ENCODE measurements at regions not wholly inside any gene's neighbourhood (a gene's known extent, or its start where the extent isn't known, plus 50 kb on each side); places are given as distances from the start of the nearest gene placed in this dataset.

DNA sequence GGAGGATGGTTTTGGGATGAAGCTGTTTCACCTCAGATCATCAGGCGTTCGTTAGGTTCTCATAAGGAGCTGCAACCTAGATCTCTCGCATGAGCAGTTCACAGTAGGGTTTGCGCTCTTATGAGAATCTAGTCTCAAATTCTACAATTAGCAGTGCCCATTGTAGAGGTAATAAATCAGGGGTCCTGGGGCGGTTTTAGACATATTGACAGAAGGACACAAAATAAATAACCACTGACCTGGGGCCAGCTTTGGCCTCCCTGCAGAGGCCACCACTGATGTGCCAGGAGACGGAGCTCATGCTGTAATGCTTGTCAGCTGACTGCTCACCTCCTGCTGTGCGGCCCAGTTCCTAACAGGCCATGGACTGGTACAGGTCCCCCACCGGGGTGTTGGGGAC is 67.6 kb upstream of the SPATA31D4 start:
- TF ChIP-seq ZNF217 (IDR thresholded peaks at IDR 0.05) (no peak), CHD2 (IDR thresholded peaks at IDR 0.05; ENCODE audit: borderline replicate concordance, low read depth, low read length) (no peak)
- TF ChIP-seq, protein P1, sequence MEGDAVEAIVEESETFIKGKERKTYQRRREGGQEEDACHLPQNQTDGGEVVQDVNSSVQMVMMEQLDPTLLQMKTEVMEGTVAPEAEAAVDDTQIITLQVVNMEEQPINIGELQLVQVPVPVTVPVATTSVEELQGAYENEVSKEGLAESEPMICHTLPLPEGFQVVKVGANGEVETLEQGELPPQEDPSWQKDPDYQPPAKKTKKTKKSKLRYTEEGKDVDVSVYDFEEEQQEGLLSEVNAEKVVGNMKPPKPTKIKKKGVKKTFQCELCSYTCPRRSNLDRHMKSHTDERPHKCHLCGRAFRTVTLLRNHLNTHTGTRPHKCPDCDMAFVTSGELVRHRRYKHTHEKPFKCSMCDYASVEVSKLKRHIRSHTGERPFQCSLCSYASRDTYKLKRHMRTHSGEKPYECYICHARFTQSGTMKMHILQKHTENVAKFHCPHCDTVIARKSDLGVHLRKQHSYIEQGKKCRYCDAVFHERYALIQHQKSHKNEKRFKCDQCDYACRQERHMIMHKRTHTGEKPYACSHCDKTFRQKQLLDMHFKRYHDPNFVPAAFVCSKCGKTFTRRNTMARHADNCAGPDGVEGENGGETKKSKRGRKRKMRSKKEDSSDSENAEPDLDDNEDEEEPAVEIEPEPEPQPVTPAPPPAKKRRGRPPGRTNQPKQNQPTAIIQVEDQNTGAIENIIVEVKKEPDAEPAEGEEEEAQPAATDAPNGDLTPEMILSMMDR (IDR thresholded peaks at IDR 0.05 in 2 of 3, conservative IDR thresholded peaks at IDR 0.05 in 1 of 3; ENCODE audit: control insufficient read depth in 2 of 3, extremely low read depth in 1 of 3, insufficient read depth in 1 of 3, low read depth in 3 of 3, low read length in 3 of 3), result no peak
